HL-60 (cell line): ENCODE measurements at regions not wholly inside any gene's neighbourhood (a gene's known extent, or its start where the extent isn't known, plus 50 kb on each side); places are given as distances from the start of the nearest gene placed in this dataset.

Source experiments
- POLR2AphosphoS5 ChIP-seq: IDR thresholded peaks from 2 replicates; pipeline ENCODE4 v1.6.1; 2012; ENCODE audit warnings: low read depth
- REST ChIP-seq: IDR thresholded peaks from 2 replicates; pipeline ENCODE4 v1.6.1; 2012; ENCODE audit warnings: low read depth; ENCODE audit not compliant: insufficient replicate concordance
- SPI1 ChIP-seq: IDR thresholded peaks from 2 replicates; pipeline ENCODE4 v1.6.1; 2012; ENCODE audit warnings: low read depth, mild to moderate bottlenecking, borderline replicate concordance
- TF ChIP-seq, protein P1 (sequence below): IDR thresholded peaks from one replicate; pipeline ENCODE4 v1.5.1; 2011; ENCODE audit warnings: low read length, control low read depth, inconsistent platforms; ENCODE audit not compliant: insufficient read depth

DNA sequence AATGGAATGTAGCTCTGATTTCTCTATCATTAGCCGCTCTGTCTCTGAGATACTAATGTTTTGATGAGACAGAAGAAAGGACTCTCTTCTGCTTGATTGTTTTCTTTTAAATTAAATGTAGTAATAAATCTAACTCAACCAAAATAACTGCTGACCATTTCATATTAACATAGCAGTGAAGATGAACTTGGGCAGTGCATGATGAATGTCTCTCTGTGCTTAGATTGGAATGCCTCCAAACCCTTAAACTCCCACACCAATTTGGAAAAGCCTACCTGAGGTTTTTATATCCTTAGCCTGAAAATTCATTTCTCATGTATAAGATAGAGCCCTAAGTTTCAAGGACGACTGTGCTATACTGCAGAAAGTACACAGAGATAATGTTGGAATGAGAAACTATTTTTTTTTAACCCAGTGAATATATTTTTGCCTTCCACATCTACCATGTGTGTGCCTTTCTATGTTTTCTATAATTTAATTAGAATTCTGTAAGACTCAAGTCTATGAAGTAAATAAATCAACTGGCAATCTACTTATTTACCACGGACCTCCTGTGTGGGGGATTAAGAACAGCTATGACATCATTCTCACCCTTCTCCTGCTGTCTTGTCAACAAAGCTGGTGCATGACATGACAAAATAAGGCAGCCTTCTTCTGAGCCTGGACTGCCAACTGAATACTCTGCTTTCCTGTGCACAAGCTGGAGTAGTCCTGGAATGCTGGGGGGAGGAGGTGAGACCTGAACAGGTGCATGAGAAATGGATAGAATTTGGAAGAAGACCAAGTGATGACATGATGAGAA, 155.5 kb downstream of the FGF9 start:
- TF ChIP-seq, protein P1, sequence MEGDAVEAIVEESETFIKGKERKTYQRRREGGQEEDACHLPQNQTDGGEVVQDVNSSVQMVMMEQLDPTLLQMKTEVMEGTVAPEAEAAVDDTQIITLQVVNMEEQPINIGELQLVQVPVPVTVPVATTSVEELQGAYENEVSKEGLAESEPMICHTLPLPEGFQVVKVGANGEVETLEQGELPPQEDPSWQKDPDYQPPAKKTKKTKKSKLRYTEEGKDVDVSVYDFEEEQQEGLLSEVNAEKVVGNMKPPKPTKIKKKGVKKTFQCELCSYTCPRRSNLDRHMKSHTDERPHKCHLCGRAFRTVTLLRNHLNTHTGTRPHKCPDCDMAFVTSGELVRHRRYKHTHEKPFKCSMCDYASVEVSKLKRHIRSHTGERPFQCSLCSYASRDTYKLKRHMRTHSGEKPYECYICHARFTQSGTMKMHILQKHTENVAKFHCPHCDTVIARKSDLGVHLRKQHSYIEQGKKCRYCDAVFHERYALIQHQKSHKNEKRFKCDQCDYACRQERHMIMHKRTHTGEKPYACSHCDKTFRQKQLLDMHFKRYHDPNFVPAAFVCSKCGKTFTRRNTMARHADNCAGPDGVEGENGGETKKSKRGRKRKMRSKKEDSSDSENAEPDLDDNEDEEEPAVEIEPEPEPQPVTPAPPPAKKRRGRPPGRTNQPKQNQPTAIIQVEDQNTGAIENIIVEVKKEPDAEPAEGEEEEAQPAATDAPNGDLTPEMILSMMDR = no peak
- no peak for TF ChIP-seq REST
- no peak for TF ChIP-seq POLR2AphosphoS5
- no peak for TF ChIP-seq SPI1
